Mammary epithelial cell (primary cell): ENCODE measurements at regions not wholly inside any gene's neighbourhood (a gene's known extent, or its start where the extent isn't known, plus 50 kb on each side); places are given as distances from the start of the nearest gene placed in this dataset.

Source experiments
- CTCF ChIP-seq, 2 donors: IDR thresholded peaks in 1 of 2; conservative IDR thresholded peaks in 1 of 2; 2 replicates each; pipeline ENCODE4 v1.5.1; 2011 to 2012; ENCODE audit warnings: inconsistent platforms in 2 of 2, low read length in 2 of 2, mild to moderate bottlenecking in 2 of 2, control low read depth in 1 of 2, low read depth in 1 of 2; ENCODE audit not compliant: insufficient read depth in 1 of 2; ENCODE audit errors: extremely low read depth in 1 of 2
- EZH2 ChIP-seq: IDR thresholded peaks from 2 replicates; pipeline ENCODE4 v1.6.1; 2012; ENCODE audit warnings: low read length, inconsistent platforms, borderline replicate concordance

- no peak for TF ChIP-seq CTCF (conservative IDR thresholded peaks at IDR 0.05 in 1 of 2, IDR thresholded peaks at IDR 0.05 in 1 of 2; ENCODE audit: extremely low read depth in 1 of 2, insufficient read depth in 1 of 2, low read depth in 1 of 2, low read length in 2 of 2)
- no peak for TF ChIP-seq EZH2
Observed at GRCh38 chr5:74418261-74418660, 222.3 kb downstream of the ENC1 start.
